Choroid plexus epithelial cell (primary cell): ENCODE measurements at regions not wholly inside any gene's neighbourhood (a gene's known extent, or its start where the extent isn't known, plus 50 kb on each side); places are given as distances from the start of the nearest gene placed in this dataset.

ENCODE experiments used
- DNase-seq: peaks from one replicate; pipeline ENCODE4 v3.0.0-alpha.2; 2010; ENCODE audit warnings: low read depth
- H3K4me3 ChIP-seq: 2 replicates; pipeline ENCODE4 v1.5.1; 2011; ENCODE audit warnings: low read depth, mild to moderate bottlenecking, control low read depth, low read length, moderate library complexity
- TF ChIP-seq, protein P1 (sequence below): conservative IDR thresholded peaks from 2 replicates; pipeline ENCODE4 v1.5.1; 2011; ENCODE audit warnings: low read depth, mild to moderate bottlenecking, control low read depth, inconsistent platforms, low read length, moderate library complexity

DNA sequence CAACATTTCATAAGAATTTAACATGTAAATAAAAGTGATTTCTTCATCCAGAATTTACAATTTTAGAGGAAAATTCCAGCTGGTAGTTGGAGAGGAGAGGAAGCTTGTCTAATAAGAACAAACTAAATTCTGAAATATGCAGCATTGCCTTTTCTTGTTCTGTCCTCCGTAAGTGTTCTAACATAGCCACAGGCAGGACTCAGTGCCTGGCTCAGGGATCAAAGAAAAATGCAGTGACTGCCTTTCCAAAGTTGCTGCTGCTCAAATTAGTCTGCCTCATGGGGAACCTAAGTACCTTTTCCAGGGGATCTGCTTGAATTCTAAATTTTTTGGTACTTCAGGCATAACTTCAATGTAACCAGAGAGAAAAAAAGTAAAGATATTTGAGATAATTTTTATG, 713.0 kb upstream of the CADM2 start:
- DNase-seq, result no peak
- no peak overlapping the region for H3K4me3 ChIP-seq
- TF ChIP-seq, protein P1, sequence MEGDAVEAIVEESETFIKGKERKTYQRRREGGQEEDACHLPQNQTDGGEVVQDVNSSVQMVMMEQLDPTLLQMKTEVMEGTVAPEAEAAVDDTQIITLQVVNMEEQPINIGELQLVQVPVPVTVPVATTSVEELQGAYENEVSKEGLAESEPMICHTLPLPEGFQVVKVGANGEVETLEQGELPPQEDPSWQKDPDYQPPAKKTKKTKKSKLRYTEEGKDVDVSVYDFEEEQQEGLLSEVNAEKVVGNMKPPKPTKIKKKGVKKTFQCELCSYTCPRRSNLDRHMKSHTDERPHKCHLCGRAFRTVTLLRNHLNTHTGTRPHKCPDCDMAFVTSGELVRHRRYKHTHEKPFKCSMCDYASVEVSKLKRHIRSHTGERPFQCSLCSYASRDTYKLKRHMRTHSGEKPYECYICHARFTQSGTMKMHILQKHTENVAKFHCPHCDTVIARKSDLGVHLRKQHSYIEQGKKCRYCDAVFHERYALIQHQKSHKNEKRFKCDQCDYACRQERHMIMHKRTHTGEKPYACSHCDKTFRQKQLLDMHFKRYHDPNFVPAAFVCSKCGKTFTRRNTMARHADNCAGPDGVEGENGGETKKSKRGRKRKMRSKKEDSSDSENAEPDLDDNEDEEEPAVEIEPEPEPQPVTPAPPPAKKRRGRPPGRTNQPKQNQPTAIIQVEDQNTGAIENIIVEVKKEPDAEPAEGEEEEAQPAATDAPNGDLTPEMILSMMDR, result no peak

DNA sequence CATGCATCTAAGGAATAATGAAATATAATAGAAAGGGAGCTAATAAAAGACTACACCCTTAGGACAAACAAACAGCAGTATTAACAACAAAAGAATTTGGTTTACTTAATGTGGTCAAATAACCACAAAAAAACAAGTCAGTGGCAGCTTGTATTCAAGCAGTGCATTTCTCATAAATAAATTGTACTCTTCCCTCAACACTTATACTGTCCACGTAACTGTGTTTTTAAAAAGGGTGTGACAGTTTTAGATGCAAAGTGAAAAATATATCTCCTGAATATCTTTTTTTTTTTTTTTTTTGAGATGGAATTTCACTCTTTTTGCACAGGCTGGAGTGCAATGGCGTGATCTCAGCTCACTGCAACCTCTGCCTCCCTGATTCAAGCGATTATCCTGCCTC, 698.2 kb upstream of the CADM2 start:
- DNase-seq, result no peak
- no peak overlapping the region for H3K4me3 ChIP-seq
- TF ChIP-seq, protein P1, result no peak

DNA sequence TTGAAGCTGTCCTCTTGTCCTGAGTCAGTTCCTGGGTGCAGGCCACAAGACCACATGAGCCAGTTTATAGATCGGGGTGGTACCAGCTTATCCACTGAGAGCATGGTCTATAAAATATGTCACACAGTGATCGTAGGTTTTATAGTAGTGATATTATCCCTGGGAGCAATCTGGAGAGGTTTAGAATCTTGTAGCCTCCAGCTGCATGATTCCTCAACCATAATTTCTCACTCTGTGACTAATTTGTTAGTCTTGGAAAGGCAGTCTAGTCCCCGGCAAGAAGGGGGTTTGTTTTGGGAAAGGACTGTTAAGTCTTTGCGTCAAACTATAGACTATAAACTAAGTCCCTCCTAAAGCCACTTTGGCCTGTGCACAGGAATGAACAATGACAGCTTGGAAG, 693.0 kb upstream of the CADM2 start:
- no peak overlapping the region for H3K4me3 ChIP-seq
- DNase-seq, result no peak
- TF ChIP-seq, protein P1, result no peak

DNA sequence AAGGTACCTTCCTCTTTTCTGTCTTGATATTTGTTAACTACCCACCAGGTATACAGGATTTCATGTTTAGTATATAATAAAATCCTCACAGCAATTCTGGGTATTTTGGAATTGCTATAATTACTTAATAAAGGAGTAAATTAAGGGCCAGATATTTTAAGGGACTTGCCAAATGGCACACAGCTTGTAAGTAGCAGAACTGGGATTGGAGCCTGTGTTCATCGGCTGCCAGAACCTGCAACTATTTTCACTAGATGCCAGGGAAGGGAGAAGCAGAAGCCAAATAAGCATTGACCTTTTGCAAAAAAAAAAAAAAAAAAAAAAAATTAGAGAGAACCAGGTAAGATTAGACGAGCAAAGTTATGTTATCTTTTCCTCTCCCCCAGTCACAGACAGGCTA, 683.3 kb upstream of the CADM2 start:
- DNase-seq, result no peak
- H3K4me3 ChIP-seq, result no peak overlapping the region
- TF ChIP-seq, protein P1, result no peak

DNA sequence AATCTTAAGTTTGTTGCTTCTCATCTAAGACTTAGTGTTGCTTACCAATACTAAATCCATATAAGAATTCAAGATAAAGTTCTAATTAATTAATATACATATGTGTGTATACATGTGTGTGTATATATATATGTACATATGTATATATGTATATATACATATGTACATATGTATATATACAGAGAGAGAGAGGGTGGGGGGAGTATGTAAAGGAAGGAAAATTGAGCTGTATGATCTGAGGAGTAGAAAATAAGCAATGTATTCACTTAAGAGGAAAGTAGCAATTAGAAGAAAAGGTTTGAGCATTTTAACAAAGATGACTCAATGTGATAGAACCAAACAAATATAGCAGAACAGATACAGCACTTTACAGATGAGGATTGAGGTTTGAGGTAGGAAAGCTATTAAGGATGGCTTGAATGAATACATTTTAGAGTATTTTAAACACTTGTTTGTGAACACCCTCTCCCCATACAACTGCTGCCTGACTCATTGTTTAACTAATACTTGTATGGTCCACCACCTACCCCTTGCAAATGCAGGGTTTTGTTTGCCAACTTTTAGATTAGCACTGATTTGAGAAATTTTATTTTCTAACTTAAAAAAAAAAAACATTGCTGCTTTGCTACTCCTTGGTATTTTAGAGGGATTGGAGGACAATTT, 681.1 kb upstream of the CADM2 start:
- no peak overlapping the region for H3K4me3 ChIP-seq
- no peak for DNase-seq
- TF ChIP-seq, protein P1, result no peak

DNA sequence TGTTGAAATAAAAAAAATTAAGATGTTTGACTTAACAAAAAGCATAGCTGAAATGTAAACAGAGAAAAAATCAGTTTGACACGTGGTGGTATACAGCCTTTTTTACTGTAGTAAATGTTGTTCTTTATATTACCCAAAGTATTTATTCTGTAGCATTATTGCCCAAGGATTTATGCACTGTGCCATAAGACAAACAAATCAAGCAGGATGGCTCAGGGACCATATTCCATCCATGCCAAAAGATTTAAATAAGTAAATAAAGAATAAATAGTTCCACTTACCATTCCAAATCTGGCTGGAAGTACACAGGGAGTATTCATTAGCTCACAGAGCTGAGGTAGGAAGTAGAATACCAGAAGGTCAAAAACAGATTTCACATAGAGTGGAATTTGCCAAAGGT, 666.7 kb upstream of the CADM2 start:
- TF ChIP-seq, protein P1, result no peak
- H3K4me3 ChIP-seq, result no peak overlapping the region
- DNase-seq, result no peak

DNA sequence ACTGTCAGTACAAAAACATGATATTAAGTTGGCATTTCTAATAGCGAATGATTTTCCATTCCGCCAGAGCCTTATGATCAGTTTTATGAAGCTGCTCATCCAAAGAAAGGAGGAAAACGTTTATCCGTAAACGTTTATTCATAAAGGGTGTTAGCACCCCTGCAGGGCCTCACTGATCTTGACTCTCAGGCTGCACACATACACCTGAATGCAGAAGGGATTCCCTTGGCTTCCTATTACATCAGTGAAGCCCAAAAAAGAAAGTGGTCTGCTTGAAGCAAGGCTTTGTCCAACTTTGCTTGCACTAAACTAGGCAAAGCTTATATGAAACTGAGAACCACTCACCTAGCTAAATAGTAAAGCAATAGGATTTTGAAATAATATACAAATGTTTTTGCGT, 659.5 kb upstream of the CADM2 start:
- H3K4me3 ChIP-seq, result no peak overlapping the region
- DNase-seq, result no peak
- TF ChIP-seq, protein P1, result no peak
